ENCODE measurements at regions not wholly inside any gene's neighbourhood (a gene's known extent, or its start where the extent isn't known, plus 50 kb on each side); places are given as distances from the start of the nearest gene placed in this dataset.

DNA sequence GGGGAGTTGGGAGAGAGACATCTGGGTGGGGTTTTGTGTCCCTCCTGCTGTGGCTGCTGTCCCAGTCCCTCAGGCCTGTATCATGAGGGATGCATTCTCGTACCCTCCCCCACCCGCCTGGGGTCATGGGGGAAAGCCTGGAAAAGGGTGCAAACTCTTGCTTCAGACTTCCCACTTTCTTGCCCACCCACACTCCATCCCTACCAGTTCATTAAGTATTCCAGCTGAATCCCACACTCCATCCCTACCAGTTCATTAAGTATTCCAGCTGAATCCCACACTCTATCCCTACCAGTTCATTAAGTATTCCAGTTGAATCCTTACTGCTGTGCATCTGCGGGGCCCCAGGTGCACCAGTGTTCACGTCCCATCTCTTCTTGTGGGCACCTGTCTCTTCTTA is 116.3 kb downstream of the ACAA2 start:
- intact Hi-C loops (cut with DNase I; ENCODE audit: low total_unique reads) = no loop called here
- H3K27me3 ChIP-seq (replicated peaks in 1 of 7) = no peaks in the 10 kb centered on the region
- H3K9me3 ChIP-seq = no peaks in the 10 kb centered on the region
- H3K27ac ChIP-seq = no peak overlapping the region
- no peak for DNase-seq
- WGBS, 5 donors = 78 to 96% (median 87%) methylated on average over 4 of the region's 4 CpGs
- no peaks in the 10 kb centered on the region for H3K4me1 ChIP-seq
- H3K4me3 ChIP-seq = no peak overlapping the region
- no peaks in the 10 kb centered on the region for H3K36me3 ChIP-seq
- no peak for TF ChIP-seq POLR2AphosphoS5 (IDR thresholded peaks at IDR 0.05)
- TF ChIP-seq POLR2A (IDR thresholded peaks at IDR 0.05) = no peak
- TF ChIP-seq, protein P1, sequence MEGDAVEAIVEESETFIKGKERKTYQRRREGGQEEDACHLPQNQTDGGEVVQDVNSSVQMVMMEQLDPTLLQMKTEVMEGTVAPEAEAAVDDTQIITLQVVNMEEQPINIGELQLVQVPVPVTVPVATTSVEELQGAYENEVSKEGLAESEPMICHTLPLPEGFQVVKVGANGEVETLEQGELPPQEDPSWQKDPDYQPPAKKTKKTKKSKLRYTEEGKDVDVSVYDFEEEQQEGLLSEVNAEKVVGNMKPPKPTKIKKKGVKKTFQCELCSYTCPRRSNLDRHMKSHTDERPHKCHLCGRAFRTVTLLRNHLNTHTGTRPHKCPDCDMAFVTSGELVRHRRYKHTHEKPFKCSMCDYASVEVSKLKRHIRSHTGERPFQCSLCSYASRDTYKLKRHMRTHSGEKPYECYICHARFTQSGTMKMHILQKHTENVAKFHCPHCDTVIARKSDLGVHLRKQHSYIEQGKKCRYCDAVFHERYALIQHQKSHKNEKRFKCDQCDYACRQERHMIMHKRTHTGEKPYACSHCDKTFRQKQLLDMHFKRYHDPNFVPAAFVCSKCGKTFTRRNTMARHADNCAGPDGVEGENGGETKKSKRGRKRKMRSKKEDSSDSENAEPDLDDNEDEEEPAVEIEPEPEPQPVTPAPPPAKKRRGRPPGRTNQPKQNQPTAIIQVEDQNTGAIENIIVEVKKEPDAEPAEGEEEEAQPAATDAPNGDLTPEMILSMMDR (IDR thresholded peaks at IDR 0.05 in 8 of 11, conservative IDR thresholded peaks at IDR 0.05 in 3 of 11) = no peak

DNA sequence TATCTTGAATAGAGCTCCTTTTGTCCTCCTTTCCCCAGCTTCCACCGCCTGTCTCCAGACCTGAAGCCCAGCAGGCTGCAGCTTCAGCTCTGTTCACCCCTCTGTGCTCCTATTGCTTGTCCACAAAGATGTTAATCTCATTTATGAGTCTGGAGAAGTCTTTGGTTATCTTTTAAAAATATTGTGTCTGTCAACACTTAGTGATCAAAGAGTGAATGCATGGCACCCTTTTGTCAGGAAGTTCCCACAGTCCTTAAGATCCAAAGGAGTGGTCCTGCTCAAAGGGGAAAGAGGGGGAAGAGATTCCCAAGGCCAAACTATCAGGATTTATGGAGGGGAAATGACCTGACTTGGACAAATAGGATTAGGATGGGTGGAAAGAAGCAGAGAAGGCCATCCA is 118.9 kb downstream of the ACAA2 start:
- WGBS, 5 donors = 83 to 100% (median 95%) methylated on average over 1 of the region's 1 CpG
- Histone ChIP-seq H3K4me1 (peaks cover 0 to 11% (median 0%) of the 10 kb centered on the region in 6 donors), H3K27ac (no peak overlapping the region), H3K9me3 (no peaks in the 10 kb centered on the region), H3K27me3 (replicated peaks in 1 of 7) (no peaks in the 10 kb centered on the region), H3K4me3 (no peak overlapping the region), H3K36me3 (no peaks in the 10 kb centered on the region)
- intact Hi-C loops (cut with DNase I; ENCODE audit: low total_unique reads) = no loop called here
- no peak for DNase-seq
- TF ChIP-seq POLR2A (IDR thresholded peaks at IDR 0.05) (no peak), POLR2AphosphoS5 (IDR thresholded peaks at IDR 0.05) (no peak)
- TF ChIP-seq, protein P1 (IDR thresholded peaks at IDR 0.05 in 8 of 11, conservative IDR thresholded peaks at IDR 0.05 in 3 of 11) = no peak

DNA sequence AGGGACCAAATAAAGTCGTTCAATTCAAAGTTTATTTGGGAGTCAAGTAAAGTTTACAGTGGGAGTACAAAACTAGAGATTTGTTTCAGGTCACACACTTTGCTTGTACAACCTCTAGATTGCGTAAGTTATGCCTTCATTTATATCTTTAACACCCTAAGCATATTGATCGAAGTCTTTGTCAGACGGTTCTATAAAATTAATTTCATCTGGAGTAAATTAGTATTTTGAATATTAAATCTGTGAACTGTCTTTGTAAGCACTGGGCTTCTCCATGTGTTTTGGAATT is 119.7 kb downstream of the ACAA2 start:
- Histone ChIP-seq H3K27me3 (replicated peaks in 1 of 7) (no peaks in the 10 kb centered on the region), H3K4me1 (peaks cover 0 to 11% (median 0%) of the 10 kb centered on the region in 6 donors), H3K36me3 (no peaks in the 10 kb centered on the region), H3K9me3 (no peaks in the 10 kb centered on the region), H3K27ac (no peak overlapping the region), H3K4me3 (no peak overlapping the region)
- intact Hi-C loops (cut with DNase I; ENCODE audit: low total_unique reads) = no loop called here
- TF ChIP-seq POLR2A (IDR thresholded peaks at IDR 0.05) = no peak
- no peak for TF ChIP-seq POLR2AphosphoS5 (IDR thresholded peaks at IDR 0.05)
- TF ChIP-seq, protein P1 (IDR thresholded peaks at IDR 0.05 in 8 of 11, conservative IDR thresholded peaks at IDR 0.05 in 3 of 11) = no peak
- 77 to 79% (median 78%) methylated on average over 4 of the region's 4 CpGs for WGBS, 5 donors
- DNase-seq = no peak

DNA sequence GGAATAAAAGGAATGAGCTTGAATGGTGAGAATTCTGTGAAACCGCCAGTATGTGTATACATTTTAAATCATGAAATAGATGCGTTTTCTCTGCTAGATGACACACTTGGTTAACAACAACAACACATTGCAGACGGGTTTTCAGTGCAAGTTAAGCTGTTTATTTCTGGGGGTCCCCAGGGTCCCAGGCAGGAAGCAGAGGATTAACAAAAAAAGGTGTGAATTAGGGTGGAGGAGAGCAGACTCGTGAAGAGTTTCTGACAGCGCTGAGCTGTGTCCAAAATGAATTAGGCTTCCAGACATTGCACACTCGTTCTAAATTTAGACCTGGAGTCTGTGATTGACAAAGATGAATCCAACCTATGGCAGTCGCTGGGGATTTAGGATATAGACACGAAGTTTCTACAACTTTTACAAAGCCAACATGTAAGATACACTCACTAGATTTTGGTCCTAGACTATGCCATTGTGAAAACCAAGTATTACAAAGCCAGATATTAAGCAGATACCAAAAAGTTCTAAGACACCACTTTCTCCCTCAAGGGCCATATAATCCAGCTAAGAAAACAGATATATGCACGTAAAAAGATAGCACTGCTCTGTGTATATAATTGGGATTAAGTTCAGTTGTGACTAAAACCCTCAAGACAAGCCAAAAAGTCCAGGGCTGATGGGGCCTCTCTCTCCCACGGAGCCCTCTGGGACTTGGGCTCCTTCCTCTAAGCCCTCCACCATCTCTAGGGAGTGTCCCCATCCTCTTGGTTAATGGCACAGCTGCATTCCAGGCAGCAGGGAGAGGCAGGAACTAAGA is 120.2 kb downstream of the ACAA2 start:
- TF ChIP-seq POLR2A (IDR thresholded peaks at IDR 0.05) (no peak), POLR2AphosphoS5 (IDR thresholded peaks at IDR 0.05) (no peak)
- TF ChIP-seq, protein P1 (IDR thresholded peaks at IDR 0.05 in 8 of 11, conservative IDR thresholded peaks at IDR 0.05 in 3 of 11) = no peak
- no peak overlapping the region for H3K4me3 ChIP-seq
- H3K36me3 ChIP-seq = no peaks in the 10 kb centered on the region
- H3K27me3 ChIP-seq (replicated peaks in 1 of 7) = no peaks in the 10 kb centered on the region
- no peak for DNase-seq
- no peaks in the 10 kb centered on the region for H3K9me3 ChIP-seq
- H3K27ac ChIP-seq = no peak overlapping the region
- peaks cover 0 to 11% (median 0%) of the 10 kb centered on the region in 6 donors for H3K4me1 ChIP-seq
- 68 to 74% (median 71%) methylated on average over 10 of the region's 10 CpGs for WGBS, 5 donors
- intact Hi-C loops (cut with DNase I; ENCODE audit: low total_unique reads) = no loop called here

Measured in spleen (tissue), 11 donors.